CD4-positive, alpha-beta T cell treated with Interleukin-10 for 1 hour (primary cell): ENCODE measurements at regions not wholly inside any gene's neighbourhood (a gene's known extent, or its start where the extent isn't known, plus 50 kb on each side); places are given as distances from the start of the nearest gene placed in this dataset.

ENCODE experiments used
- DNase-seq: peaks from one replicate; pipeline ENCODE4 v3.0.0-alpha.2; 2020

DNA sequence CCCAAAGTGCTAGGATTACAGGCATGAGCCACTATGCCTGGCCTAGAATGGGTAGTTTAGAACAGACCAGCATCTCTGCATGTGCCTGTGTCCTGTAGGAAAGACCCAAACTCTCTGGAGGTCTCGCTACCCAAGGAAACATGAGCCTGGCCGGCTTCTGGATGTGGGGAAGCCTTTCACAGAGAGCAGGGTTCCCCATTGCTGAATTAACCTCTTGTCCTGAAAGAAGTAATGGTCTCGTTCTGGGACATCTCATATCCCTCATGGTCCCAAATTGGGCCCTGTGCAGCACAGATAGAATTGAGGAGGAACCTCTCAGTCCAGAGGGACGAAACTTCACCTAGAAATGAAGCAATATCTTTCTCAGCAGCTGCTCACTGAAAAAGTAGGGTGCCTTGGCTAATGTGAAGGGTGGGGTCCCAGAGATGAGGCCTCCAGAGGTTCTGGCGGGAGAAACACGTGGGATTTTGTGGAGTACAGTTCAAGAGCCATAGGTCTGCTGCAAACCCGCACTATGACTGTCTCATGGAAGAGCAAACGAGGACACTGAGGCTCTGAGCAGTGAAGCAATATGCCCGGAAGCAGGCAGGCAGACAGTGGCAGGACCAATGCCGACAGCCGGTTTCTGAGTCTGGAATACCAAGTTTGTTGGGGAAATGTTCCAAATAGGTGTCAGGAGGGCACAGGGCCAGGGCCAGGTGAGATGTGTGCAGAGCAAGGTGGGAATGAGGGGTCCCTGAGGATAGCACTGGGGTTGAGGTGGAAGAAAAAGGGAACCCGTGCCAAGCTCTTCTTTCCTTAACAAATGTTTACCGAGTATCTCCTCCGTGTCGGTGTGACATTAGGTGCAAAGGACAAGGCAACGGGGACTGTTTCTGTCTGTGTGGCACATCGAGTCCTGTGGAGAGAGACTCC is 121.0 kb upstream of the TWIST2 start:
- no peak for DNase-seq

DNA sequence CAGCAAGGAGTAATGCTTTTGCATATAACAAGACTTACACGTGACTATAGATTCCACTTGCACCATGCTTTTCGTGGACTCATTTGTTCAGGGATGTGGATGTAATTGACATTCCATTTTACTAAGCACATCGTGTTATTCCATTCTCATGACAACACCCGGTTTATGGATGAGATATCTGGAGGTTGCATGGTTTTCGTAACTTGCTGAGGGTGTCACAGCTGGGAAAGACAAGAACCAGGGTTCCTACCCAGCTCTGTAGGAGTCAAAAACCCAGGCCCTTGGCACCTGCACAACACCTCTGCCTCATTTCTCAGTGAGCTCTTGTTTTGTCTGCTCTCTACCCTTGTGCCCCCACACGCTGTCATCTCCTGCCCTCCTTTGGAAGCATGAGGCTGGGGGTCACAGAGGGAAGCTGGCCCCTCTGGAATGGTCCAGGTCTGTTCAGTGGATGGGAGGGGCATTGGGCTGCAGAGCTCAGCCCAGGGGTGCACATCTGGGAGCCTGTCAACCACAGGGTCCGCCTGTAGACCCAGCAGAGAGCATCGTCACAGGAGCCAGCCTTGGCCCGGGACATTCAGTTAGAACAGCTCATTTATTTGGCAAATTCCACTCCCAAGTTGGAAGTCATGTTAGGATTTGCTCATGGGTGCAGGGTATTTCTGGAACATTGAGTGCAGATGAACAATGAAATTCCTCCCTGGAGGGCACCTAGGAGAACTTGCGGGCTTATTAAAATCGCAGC is 120.1 kb upstream of the TWIST2 start:
- DNase-seq, result no peak

DNA sequence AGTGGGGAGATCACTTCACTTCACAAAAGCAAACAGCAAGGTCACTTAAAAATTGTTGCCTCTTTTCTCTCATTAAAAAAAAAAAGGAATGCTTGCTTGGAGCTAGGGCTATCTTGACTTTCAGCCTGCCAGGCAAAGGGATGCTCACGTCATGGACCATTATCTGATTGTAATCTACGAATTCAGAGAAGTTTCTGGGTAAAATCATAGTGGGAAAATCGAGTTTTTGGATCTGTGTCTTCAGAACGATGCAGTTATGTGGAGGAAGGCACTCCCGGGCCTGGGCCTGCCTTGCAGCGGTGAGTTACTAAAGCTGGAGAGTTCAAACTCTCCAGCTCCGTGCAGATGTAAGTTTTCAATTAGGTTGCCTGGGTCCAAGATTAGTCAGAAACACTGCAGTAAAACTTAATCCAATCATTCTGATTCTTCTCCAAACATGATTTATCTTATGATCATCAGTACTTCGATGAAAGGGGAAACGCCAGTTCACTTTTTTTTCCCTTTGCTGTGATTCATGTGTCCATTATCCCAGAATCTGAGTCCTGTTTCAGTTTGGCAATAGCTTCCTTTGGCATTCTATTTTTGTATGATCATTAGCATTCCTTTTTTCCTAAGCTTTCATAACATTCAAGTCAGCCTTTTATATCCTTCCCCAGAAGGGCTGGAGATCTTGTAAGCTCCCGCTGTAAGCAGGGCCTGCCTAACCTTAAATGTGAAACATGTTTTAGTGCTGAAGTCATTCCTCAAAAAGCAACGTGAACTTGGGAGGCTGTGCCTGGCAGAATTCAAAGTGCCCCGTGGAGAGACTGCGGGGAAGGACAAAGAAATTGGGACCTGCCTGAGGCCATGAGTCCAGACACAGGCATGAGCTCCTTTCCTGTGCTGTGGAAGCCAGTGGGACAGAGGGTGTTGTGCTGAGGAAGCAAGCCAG is 119.3 kb upstream of the TWIST2 start:
- no peak for DNase-seq

DNA sequence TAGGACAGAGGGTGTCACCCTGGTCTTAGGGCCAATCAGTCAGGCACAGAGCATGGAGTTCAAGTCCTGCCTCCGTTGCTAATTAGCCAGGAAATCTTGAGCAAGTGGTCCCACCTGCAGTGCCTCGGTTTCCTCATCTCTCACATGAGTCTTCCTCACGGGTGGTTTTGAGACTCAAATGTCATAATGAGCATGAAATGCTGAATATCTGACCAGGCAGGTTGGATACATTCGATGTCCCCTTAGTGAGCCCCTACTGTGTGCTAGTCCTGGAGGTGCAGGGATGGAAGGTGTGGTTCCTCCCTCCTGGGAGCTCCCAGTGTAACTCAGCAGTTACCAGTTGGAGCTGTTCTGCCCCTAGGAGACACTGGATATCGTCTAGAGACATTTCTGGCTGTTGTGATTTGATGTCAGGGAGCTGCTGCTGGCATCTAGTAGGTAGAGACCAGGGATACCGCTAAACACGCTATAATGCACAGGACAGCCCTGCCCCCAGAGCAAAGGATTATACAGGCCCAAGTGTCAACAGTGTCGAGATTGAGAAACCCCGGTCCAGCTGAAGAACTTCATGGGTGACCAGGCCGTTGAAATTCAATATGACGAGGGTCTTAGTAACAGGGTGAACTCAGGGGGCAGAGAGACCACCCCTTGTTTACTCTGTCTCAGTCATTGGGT is 118.5 kb upstream of the TWIST2 start:
- no peak for DNase-seq

DNA sequence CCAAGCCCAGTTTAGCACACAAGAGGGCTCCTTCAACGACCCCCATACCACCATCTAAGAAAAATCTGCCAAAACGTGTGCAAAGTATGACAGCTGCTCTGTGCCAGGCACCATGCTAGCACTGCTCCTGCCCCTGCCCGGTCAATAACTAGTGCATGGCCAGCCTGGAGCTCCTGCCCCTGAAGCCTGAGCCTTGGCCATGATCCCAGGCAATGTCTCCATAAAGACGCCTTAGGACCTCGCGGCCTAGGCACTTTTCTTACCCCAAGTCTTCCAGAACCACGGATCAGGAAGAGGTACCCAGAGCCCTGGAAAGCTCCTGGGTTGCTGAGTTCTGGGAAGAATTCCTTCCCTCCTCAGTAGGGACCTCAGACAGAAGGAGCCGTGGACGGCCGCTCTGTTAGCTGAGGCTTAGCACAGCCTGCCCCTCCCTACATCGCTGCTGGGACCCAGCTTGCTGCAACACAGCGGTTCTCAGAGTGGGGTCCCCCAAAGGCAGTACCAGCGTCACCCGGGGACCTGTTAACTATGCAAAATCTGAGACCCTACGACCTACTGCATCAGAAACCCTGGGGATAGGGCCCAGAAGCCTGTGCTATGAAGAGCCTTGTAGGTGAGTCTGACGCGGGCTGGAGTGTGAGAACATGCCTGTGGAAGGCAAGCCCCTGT is 117.8 kb upstream of the TWIST2 start:
- DNase-seq, result no peak

DNA sequence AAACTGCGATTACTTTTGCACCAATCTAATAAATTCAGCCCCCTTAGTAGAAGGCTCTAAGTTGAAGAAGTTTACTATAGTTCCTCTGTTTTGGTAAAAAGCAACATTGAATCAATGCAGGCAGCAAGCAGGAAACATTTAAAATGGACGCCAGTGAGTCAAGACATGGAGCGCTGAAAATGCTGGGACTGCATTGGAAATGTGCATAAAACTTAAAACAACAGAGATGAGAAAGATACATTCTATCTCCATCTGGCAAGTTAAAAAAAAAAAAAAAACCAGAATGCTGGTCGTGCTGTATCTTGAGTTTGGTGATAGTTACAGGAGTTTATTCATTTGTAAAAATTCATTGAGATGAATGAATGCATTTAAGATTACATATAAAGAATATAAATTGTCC is 117.0 kb upstream of the TWIST2 start:
- DNase-seq, result no peak

DNA sequence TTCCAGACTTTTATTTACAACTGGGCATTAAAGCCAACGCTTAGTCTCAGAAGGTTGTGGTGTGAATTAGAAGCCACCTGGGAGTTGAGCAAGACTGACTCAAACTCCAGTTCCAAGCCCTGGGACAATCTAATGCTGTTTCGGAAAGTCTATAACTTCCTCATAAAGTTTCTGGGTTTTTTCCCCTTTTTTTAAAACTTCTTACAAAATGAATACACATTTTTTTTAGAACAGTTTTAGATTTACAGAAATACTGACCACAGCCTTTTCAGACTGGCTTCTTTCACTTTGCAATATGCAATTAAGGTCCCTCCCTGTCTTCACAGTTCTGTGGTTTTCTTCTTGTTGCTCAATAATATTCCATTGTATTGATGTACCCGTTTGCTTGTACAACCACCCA is 115.9 kb upstream of the TWIST2 start:
- DNase-seq, result no peak

DNA sequence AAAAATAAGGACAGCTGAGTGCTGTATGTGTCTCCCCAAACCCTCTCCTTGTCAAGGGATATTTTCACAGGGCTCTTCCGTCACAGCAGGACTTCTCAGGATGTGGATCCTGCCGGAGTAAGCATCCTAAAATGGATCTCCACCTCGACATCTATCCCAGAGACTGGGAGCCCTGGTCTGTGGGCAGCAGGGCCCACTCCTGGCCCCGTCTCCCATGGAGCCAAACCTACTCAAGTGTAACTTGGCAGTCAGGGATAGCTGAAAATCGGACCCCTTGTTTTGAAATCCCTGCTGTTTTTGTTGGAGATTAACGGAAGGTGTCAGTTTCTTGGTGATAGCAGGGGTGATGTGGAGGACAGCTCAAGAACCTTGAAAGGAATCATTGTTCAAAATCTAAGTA is 109.0 kb upstream of the TWIST2 start:
- DNase-seq, result no peak

DNA sequence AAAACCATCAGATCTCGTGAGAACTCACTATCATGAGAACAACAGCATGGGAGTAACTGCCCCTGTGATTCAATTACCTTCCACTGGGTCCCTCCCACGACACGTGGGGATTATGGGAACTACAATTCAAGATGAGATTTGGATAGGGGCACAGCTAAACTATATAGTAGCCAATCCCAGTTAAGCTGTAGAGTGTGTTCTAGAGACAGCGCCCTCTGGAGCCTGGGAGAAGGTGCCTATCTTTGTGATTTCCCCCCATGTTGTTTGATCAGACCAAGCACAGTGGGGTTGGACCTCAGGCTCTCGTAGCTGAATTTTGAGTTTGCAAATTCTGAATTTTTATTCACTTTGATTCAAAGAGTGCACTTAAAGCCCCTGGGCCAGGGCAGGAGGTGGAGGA is 108.2 kb upstream of the TWIST2 start:
- DNase-seq, result no peak

DNA sequence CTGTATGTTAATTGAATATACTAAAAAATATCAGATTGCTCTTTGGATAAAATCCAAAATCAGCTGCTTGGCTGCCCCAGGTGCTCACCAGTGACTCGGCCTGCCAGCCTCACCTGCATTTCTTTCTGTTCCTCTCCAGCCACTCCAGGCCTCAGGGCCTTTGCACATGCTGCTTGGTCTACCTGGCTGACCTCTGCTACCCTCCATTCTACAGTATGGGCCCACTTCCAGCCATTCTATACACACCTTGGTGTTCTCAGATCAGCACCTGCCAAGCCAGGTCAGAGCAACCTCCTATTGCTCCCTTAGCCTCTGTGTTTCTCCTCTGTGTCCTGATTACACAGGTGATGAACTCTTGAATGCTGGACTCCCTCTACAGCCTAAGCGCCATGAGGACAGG is 106.6 kb upstream of the TWIST2 start:
- no peak for DNase-seq

DNA sequence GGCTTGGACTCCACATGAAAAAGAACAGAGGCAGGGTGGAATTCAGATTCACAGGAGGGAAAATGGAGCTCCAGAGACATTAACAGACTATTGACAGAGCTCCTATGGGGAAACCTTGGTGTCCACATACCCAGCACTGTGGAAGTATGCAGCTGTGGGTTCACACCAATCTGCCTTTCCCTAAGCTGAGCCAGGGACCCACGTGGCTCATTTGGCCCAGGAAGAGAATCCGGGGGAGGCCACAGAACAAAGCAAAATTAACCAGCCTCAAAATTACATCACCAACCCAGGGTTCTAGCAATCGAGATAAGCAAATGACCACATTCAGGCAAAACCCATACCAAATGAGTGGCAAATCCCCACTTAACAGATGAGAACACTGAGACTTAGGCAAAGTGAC is 105.8 kb upstream of the TWIST2 start:
- DNase-seq, result no peak

DNA sequence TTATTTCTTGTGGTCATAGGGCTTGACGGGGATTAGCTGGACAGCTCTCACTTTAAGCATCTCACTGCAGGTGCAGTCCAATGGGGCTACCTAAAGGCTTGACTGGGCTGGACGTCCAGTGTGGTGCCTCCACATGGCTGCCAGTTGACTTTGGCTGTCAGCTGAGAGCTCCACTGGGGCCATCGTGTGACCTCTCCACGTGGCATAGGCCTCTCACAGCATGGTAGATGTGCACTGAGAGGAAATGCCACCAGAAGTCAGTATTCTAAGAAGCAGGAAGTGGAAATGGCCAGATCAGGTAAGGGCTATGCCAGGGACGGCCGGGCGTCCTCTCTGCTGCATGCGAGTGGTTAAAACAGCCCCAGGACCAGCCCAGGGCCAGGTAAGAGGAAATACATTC is 105.2 kb upstream of the TWIST2 start:
- DNase-seq, result no peak

DNA sequence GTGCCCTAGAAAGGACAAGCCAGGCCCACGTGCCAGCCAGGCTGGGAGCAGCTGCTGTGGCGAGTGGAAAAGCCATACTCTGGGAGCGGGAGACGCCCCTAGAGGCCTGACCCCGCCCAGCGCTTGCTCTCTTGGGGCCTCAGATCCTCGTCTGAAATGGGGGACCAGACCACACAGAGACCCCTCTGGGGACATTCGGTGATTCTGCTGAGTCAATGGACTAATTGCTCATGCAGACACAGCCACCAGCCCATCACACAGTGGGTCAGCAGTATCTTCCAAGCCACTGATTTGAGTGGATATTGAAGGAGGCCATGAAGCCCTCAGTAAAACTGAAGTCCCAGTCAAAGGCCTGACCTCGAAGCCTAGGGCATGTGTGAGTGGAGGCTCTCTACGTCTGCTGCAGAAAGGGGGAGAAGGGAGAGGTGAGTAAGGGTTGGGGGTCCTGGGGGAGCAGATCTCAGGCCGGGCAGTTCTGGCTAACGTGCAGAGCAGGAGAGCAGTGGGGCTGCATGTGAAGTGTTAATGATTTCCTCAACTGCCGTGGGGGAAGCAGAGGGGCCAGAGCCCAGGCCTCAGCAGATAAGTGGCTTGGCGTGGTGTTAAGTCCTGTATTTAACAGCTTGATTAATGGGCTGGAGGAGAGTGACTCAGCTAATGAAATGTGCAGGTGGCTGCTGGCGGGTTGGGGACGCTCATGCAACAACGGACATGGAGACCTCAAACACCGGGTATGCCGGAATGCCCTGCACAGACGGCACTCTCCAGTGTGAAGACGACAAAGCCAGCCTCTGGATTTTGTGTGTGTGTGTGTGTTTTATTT is 104.4 kb upstream of the TWIST2 start:
- no peak for DNase-seq

DNA sequence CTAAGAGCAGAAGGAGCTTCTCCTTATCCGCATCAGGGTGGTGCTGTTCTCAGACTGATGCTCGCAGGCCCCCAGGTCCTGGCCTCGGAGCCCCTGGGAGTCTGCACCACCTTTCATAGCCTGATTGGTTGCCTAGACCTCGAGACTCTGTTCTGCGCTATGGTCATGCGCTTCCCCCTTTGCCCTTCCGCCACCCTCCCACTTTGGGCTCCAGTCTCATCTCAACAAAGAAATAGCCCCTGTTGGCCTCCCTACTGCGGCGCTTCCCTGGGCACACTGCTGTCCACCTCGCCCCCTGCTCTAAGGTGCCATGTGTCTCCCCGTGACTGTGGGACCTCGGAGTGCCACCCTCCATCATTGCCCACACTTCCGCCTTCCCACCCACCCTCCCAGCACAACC is 102.9 kb upstream of the TWIST2 start:
- DNase-seq, result no peak

DNA sequence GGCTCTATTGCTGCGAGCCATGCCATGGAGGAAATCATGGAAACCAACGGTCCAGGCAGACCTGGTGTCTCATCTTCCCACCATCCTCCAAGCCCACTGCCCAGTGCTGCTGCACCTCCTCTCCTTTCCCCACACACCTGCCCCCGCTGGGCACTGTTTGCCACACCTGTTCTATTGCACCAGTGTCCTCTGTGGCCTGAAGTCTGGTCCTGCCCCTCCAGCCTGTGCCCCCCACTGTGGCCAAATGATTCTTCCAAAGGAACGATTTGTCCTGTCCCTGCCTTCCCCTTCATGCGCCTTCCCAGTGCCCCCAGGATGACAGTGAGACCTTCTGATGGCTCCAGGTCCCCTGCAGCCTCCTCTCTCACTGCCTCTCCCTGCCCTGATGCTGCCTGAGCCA is 101.9 kb upstream of the TWIST2 start:
- DNase-seq, result no peak

DNA sequence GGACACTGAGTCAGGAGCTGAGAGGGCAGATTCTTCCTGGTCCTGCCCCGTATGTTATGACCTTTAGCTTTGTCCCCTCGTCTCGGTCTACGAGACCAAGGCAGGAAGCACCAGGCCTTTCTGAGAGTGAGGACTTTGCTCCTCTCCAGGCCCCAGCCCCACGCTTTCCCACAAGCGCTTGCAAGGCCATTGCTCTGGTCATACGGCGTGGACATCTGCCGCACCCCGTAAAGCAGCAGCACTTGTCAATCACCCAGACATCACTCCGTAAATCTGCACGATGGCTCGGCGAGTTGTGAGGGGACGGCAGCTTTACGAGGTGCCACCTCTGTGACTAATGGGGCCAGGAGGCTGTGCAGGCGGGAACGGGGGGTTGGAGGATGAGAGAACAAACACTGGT is 100.8 kb upstream of the TWIST2 start:
- no peak for DNase-seq

DNA sequence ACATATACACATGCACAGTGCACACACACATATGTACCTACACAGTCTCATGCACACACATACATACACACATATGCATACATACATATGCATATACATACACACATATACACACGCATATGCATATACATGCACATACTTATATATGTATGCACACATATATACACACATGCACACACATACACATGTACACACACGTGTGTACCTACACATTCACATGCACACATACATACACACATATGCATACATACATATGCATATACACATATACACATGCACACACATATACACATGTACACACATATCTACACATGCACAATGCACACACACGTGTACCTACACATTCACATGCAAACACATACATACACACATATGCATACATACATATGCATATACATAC is 100.3 kb upstream of the TWIST2 start:
- DNase-seq, result no peak

DNA sequence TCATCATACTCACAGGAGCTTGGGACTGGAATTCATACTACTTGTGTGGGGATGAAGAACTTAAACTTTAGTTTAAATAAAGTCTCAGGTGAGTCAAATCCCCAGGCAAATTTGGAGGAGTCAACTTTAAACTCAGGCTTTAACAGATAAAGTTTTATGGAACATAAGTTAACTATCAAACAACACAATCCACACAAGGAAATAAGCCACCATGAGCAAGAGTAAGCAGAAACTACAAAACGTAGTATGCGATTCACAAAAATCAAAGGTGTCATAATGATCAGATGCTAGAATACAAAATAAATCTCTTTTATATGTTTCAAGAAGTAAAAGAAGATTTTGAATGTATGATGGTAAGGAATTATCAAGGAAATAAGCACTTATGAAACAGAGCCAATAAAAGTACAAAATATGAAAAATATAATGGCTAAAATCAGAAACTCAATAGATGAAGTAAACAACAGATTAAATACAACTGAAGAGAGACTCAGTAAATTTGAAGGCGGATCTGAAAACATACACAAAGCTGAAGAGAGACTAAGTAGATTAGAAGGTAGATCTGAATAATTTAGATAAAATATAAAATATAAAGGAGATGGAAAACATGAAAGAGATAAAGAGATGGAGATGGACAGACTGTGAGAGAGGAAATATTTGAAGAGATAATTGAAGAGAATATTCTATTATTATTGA is 97.5 kb upstream of the TWIST2 start:
- no peak for DNase-seq

DNA sequence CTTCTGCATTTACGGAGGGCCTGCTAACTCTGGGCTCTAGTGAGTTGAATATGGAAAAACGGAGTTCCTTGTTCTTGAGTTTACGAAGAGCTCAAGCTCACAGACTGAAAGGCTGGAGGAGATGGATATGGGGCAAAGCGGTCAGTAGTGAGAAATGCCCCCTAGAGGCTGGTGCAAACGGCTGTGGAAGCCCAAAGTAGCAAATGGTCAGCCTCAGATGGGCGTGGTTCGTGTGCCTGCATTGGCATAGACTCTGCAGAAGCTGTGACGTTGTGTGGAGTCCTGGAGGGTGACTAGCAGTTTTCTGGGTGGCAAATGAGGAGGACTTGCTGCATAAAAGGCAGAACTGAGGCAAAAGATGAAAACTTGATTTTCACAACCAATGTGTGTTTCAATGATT is 93.6 kb upstream of the TWIST2 start:
- no peak for DNase-seq

DNA sequence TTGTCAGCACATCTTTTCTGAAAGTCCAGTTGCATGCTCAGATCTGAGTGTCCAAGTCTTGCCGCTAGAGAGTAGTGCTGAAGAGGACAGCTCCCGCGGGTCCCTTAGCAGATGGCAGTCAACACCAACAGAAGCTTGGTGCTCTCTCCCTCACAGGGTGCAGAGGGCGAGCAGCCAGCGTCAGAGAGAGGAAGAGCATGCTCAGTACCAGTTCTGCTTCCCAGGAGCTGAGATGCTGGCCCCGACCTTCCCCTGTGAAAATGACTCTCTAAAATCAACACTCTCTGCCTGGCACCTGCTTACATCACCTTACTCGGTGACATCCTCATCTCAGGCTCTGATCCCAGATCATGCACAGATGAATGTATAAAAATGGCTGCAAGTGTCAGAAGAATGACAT is 86.0 kb upstream of the TWIST2 start:
- DNase-seq, result no peak
